ENCODE measurements at regions not wholly inside any gene's neighbourhood (a gene's known extent, or its start where the extent isn't known, plus 50 kb on each side); places are given as distances from the start of the nearest gene placed in this dataset.

- Mint-ChIP-seq H3K4me1 (no peaks in the 10 kb centered on the region), H3K36me3 (ENCODE audit: low read depth) (no peaks in the 10 kb centered on the region), H3K27me3 (peaks cover 5% of the 10 kb centered on the region), H3K9me3 (no peaks in the 10 kb centered on the region), H3K27ac (no peak overlapping the region), H3K4me3 (no peak overlapping the region)
- no peak for ATAC-seq
- no peak for DNase-seq
These were observed 148.8 kb upstream of the SALL3 start for GRCh38 chr18:78830826-78831225.

- H3K4me1 Mint-ChIP-seq = no peaks in the 10 kb centered on the region
- H3K27ac Mint-ChIP-seq = no peak overlapping the region
- no peaks in the 10 kb centered on the region for H3K9me3 Mint-ChIP-seq
- DNase-seq (no peak), ATAC-seq (no peak)
- no peaks in the 10 kb centered on the region for H3K36me3 Mint-ChIP-seq (ENCODE audit: low read depth)
- no peak overlapping the region for H3K4me3 Mint-ChIP-seq
- H3K27me3 Mint-ChIP-seq = peaks cover 5% of the 10 kb centered on the region
These were observed 148.0 kb upstream of the SALL3 start for GRCh38 chr18:78831603-78832002.

GRCh38 chr18:78833833-78834232 is 145.8 kb upstream of the SALL3 start:
- Mint-ChIP-seq H3K4me1 (no peaks in the 10 kb centered on the region), H3K36me3 (ENCODE audit: low read depth) (no peaks in the 10 kb centered on the region), H3K27ac (no peak overlapping the region), H3K4me3 (no peak overlapping the region), H3K9me3 (peaks cover 3% of the 10 kb centered on the region), H3K27me3 (peaks cover 5% of the 10 kb centered on the region)
- DNase-seq (no peak), ATAC-seq (no peak)

DNA sequence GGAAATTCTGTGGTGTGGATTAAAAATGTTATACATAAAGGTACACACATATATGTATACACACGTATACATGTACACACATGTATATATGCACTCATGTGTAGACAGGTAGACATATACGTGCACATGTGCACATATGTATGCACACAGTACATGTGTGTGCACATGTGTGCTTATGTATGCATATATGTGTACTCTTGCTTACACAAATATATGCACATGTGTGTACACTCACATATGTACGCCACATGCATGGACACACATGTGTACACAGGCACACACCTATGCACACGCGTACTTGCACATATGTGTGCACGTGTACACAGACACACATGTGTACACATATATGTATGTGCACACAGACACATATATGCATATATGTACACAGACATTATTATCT is 142.8 kb upstream of the SALL3 start:
- H3K9me3 Mint-ChIP-seq = peaks cover 21% of the 10 kb centered on the region
- H3K27ac Mint-ChIP-seq = no peak overlapping the region
- H3K4me1 Mint-ChIP-seq = no peaks in the 10 kb centered on the region
- no peak for DNase-seq
- H3K36me3 Mint-ChIP-seq (ENCODE audit: low read depth) = no peaks in the 10 kb centered on the region
- peaks cover 5% of the 10 kb centered on the region for H3K27me3 Mint-ChIP-seq
- no peak overlapping the region for H3K4me3 Mint-ChIP-seq
- no peak for ATAC-seq

DNA sequence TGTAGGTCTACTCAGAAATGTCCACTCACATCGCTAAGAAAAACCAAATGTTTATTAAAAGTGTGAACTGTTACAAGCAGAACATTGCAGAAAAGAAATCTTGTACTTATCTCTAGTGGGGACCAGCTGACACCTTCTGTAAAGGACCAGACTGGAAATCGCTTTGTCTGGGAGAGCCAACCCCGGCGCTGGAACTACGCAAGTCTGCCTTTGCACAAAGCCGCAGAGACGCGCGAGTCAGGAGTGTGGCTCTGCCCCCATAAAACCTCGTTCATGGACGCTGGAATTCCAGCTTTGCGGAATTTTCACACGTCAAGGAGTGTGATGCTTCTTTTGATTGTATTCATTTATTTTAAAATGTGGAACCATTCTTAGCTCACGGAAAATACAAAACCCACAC is 141.9 kb upstream of the SALL3 start:
- Mint-ChIP-seq H3K9me3 (peaks cover 21% of the 10 kb centered on the region), H3K27me3 (peaks cover 5% of the 10 kb centered on the region), H3K36me3 (ENCODE audit: low read depth) (no peaks in the 10 kb centered on the region), H3K4me1 (no peaks in the 10 kb centered on the region), H3K27ac (no peak overlapping the region), H3K4me3 (no peak overlapping the region)
- no peak for DNase-seq
- no peak for ATAC-seq

GRCh38 chr18:78838183-78838582 is 141.4 kb upstream of the SALL3 start:
- ATAC-seq = no peak

GRCh38 chr18:78849046-78849445 is 130.6 kb upstream of the SALL3 start:
- ATAC-seq (no peak), DNase-seq (no peak)
- Mint-ChIP-seq H3K36me3 (ENCODE audit: low read depth) (peaks cover 2% of the 10 kb centered on the region), H3K27ac (no peak overlapping the region), H3K4me3 (no peak overlapping the region), H3K4me1 (no peaks in the 10 kb centered on the region), H3K9me3 (peaks cover 52% of the 10 kb centered on the region), H3K27me3 (peaks cover 13% of the 10 kb centered on the region)

More at GRCh38 chr18:78838183-78838582, 141.4 kb upstream of the SALL3 start:
- Mint-ChIP-seq H3K9me3 (peaks cover 24% of the 10 kb centered on the region), H3K27me3 (peaks cover under 1% of the 10 kb centered on the region), H3K36me3 (ENCODE audit: low read depth) (no peaks in the 10 kb centered on the region), H3K4me3 (no peak overlapping the region), H3K27ac (no peak overlapping the region), H3K4me1 (no peaks in the 10 kb centered on the region)
- no peak for DNase-seq

- H3K36me3 Mint-ChIP-seq (ENCODE audit: low read depth) = peaks cover 2% of the 10 kb centered on the region
- DNase-seq = no peak
- peaks cover 13% of the 10 kb centered on the region for H3K27me3 Mint-ChIP-seq
- no peak for ATAC-seq
- H3K4me1 Mint-ChIP-seq = no peaks in the 10 kb centered on the region
- H3K9me3 Mint-ChIP-seq = peaks cover 51% of the 10 kb centered on the region
- H3K4me3 Mint-ChIP-seq = no peak overlapping the region
- H3K27ac Mint-ChIP-seq = no peak overlapping the region
These were observed 130.2 kb upstream of the SALL3 start for GRCh38 chr18:78849458-78849857.

DNA sequence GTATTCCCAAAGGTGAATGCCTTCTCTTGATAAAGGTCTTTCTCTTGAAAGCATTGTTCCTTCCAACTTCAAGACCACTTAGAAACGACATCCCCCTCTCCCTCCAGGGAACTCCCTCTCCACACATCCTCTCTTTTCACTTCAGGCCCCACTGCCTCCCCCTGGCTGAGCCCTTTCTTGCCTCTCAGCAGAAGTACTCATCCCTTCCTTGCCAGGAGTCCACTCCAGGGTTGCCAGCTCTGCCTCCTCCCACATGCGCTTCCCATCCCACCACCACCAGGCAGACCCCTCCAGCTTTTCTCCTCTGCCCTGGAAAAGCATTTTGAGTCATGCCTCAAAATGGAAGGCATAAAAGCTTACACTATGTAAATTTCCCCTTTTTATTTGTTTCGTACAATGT is 126.3 kb upstream of the SALL3 start:
- ATAC-seq (no peak), DNase-seq (no peak)
- peaks cover 32% of the 10 kb centered on the region for H3K9me3 Mint-ChIP-seq
- peaks cover 2% of the 10 kb centered on the region for H3K36me3 Mint-ChIP-seq (ENCODE audit: low read depth)
- H3K4me3 Mint-ChIP-seq = no peak overlapping the region
- H3K27ac Mint-ChIP-seq = no peak overlapping the region
- peaks cover 7% of the 10 kb centered on the region for H3K27me3 Mint-ChIP-seq
- H3K4me1 Mint-ChIP-seq = no peaks in the 10 kb centered on the region

DNA sequence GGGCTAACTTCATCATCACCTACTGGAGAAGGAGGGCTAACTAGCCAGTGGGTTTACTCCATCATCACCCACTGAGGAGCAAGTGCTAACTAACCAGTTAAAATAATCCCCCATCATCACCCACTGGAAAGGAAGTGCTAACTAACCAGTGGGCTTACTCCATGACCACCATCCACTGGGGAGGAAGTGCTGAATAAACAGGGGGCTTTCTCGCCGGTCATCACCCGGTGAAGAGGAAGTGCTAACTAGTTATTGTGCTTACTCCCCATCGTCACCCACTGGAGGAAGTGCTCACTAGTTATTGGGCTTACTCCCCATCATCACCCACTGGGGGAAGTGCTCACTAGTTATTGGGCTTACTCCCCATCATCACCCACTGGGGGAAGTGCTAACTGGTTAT is 124.4 kb upstream of the SALL3 start:
- DNase-seq (no peak), ATAC-seq (no peak)
- Mint-ChIP-seq H3K36me3 (ENCODE audit: low read depth) (peaks cover 2% of the 10 kb centered on the region), H3K27me3 (peaks cover 9% of the 10 kb centered on the region), H3K4me1 (no peaks in the 10 kb centered on the region), H3K4me3 (no peak overlapping the region), H3K27ac (no peak overlapping the region), H3K9me3 (peaks cover 21% of the 10 kb centered on the region)

- H3K27ac Mint-ChIP-seq = no peak overlapping the region
- H3K4me3 Mint-ChIP-seq = no peak overlapping the region
- no peaks in the 10 kb centered on the region for H3K36me3 Mint-ChIP-seq (ENCODE audit: low read depth)
- peaks cover 9% of the 10 kb centered on the region for H3K27me3 Mint-ChIP-seq
- H3K9me3 Mint-ChIP-seq = peaks cover 11% of the 10 kb centered on the region
- no peaks in the 10 kb centered on the region for H3K4me1 Mint-ChIP-seq
- no peak for ATAC-seq
- DNase-seq = no peak
These were observed 122.9 kb upstream of the SALL3 start for GRCh38 chr18:78856569-78857313.

DNA sequence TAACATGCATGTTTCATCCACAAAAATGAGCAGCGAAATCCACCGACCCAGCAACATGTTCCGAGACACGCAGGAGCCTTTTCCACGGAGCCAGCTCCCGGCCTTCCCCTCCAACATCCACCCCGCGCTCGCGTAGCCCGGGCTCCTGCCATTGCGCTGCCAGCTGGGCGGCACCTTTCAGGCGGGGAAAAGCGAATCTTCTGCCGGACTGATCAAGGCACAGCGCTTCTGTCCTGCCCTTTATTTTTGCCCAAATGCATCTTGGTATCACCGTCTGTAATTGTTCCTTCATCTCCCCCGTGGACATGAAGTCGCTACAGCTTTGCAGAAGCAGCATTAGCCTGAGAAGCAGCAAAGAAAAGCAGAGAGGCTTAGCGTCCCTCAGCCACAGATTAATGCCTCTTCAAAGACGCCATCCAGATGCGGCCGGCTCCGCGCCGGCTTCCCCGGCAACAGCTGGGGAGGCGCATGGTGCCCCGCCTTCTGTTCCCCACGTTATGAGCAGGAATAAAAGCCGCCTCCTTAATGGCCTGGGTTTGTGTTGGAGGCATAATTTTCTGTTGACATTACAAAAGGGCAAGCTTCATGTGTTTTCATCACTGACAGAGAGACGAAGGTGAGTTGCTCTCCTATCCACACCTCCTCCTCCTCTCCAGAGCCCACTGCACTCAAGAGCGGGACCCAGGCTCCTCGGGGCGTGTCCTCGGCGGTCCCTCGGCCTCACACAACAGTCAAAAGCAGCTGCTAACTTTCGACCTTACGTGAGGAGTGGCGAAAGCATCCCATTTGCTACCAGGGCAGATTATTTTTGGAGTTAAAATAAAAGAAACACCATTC is 122.1 kb upstream of the SALL3 start:
- Mint-ChIP-seq H3K36me3 (ENCODE audit: low read depth) (no peaks in the 10 kb centered on the region), H3K9me3 (peaks cover 6% of the 10 kb centered on the region), H3K4me1 (no peaks in the 10 kb centered on the region), H3K27me3 (peaks cover 9% of the 10 kb centered on the region), H3K4me3 (no peak overlapping the region), H3K27ac (no peak overlapping the region)
- DNase-seq (no peak), ATAC-seq (no peak)

GRCh38 chr18:78859686-78860085 is 119.9 kb upstream of the SALL3 start:
- Mint-ChIP-seq H3K4me1 (no peaks in the 10 kb centered on the region), H3K9me3 (no peaks in the 10 kb centered on the region), H3K4me3 (no peak overlapping the region), H3K27me3 (peaks cover 5% of the 10 kb centered on the region), H3K27ac (no peak overlapping the region), H3K36me3 (ENCODE audit: low read depth) (no peaks in the 10 kb centered on the region)
- ATAC-seq = no peak
- DNase-seq = no peak

DNA sequence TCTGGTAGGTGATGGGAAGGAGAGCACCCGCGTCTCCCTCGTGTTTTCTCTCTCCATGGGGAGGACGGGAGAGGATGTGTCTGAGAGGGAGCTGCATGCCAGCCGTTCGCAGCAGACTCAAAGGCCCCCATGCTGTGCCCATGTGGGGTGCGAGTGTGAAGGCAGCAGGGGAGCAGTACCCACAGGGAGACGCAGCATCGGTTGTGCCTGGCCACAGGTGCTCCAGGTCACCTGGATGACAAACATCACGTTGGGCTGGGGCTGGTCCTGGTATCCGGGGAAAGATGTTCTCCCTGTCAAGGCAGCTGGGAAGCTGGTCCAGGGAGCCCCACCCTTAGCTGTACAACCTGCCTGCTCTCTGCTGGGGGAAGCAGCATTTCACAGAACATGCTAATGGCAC is 119.5 kb upstream of the SALL3 start:
- Mint-ChIP-seq H3K4me3 (no peak overlapping the region), H3K27me3 (peaks cover 2% of the 10 kb centered on the region), H3K9me3 (no peaks in the 10 kb centered on the region), H3K36me3 (ENCODE audit: low read depth) (no peaks in the 10 kb centered on the region), H3K27ac (no peak overlapping the region), H3K4me1 (no peaks in the 10 kb centered on the region)
- ATAC-seq (no peak), DNase-seq (no peak)

- no peak for DNase-seq
- no peaks in the 10 kb centered on the region for H3K9me3 Mint-ChIP-seq
- no peak for ATAC-seq
- peaks cover 2% of the 10 kb centered on the region for H3K27me3 Mint-ChIP-seq
- no peak overlapping the region for H3K4me3 Mint-ChIP-seq
- H3K27ac Mint-ChIP-seq = no peak overlapping the region
- no peaks in the 10 kb centered on the region for H3K4me1 Mint-ChIP-seq
- H3K36me3 Mint-ChIP-seq (ENCODE audit: low read depth) = no peaks in the 10 kb centered on the region
These were observed 118.5 kb upstream of the SALL3 start for GRCh38 chr18:78861116-78861515.
